ENCODE measurements at regions not wholly inside any gene's neighbourhood (a gene's known extent, or its start where the extent isn't known, plus 50 kb on each side); places are given as distances from the start of the nearest gene placed in this dataset.
A peak's percentile ranks its signal among the peaks of the same experiment; 100 is the strongest.

DNA sequence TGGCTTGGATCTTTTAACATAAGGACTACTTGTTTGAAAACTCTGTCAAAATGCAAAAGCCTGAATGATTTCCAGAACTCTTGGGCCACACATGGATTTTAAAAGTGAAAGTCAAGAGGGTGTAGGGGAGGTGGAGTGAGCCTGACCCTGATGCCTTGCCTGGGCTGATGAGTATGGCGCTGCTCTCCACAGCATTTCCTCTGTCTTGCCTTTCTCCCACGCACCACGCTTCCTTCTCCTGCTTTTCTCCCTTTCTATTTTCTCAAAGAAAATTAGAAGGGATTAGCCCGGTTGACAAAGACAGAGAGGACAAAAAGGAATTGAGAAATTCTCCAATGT lies 207.0 kb upstream of the CCDC68 start:
- no peak for DNase-seq (ENCODE audit: low read depth)

DNA sequence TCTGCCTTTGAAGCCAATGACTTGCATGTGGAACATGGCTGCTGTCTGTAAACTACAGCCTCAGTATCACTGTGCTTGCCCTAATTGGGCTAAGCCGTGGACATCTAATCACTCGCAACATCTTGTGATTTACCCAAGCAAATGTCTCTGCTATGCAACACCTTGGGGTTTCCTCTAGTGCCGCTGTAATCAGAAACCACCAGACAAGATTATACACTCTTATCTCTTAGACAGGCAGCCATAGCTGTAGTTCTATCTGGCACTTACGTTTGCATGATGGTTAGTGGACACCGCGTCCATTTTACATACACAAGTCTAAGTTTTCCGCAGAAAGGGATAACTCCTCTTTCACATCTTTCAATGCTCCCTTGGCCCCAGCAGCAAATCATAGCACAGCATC lies 204.3 kb upstream of the CCDC68 start:
- DNase-seq (ENCODE audit: low read depth), result peak; percentile 51

- no peak for DNase-seq (ENCODE audit: low read depth)
Measured at GRCh38 chr18:55161916-55162315, 202.7 kb upstream of the CCDC68 start.

GRCh38 chr18:55159027-55159426 lies 199.8 kb upstream of the CCDC68 start:
- no peak for DNase-seq (ENCODE audit: low read depth)

DNA sequence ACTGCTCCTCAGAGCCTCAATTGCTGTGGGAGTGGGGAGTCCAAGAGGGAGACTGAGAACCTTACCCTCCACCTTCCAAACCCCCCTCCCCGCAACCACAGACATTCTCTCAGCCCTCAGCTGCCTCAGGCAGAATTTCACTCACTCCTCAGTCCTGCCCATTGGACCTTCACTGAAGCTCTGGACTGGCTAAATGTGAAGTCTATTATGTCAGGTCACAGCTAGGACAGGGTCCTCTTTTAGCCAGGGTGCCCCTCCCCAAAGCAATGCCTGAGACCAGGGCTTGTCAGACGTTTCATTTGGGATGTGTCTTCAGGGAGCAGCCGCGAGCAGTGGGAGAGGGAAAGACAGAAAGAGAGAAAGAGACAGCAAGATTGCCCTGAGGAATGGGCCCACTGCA lies 199.3 kb upstream of the CCDC68 start:
- no peak for DNase-seq (ENCODE audit: low read depth)

DNA sequence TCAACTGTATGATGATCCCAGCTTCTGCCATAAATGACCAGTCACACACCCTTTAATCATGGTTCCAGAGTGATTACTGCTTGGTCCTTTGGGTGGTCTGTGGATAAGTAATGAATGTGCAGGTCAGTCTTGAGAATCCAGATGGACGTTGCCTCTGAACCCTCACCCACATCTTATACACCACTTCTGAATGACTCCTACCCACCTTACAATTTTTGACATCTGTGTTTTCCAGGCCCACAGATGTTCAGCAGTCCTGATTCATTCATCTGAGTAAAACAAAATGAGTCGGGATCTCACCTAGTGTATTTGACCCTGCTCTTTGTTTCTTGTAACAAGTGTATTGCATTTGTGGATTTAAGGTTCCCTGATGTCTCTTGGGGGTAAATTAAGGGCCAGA lies 194.1 kb upstream of the CCDC68 start:
- no peak for DNase-seq (ENCODE audit: low read depth)

- DNase-seq (ENCODE audit: low read depth), result no peak
Measured at GRCh38 chr18:55152801-55153200, 193.5 kb upstream of the CCDC68 start.

GRCh38 chr18:55149994-55150393 lies 190.7 kb upstream of the CCDC68 start:
- DNase-seq (ENCODE audit: low read depth), result no peak

DNA sequence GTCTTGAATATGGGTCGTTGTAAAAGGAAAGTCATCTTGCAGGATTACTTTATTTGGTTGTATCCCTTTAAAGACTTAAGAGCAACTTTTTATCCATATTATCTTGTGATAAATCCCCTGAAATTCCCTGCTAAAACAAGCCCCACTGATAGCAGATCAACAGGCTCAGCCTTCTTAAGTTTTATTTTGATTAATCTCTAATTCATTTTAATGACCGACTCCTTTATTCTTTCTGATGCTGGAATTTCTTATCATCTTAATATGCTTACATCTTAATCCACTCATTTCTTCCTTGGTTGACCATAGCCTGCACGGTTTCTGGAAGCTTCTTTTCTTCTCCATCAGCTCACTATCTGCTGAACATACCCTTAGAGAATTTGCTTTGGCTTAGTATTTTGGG lies 188.5 kb upstream of the CCDC68 start:
- no peak for DNase-seq (ENCODE audit: low read depth)

- DNase-seq (ENCODE audit: low read depth), result no peak
Measured at GRCh38 chr18:55144193-55144930, 185.1 kb upstream of the CCDC68 start.

- no peak for DNase-seq (ENCODE audit: low read depth)
Measured at GRCh38 chr18:55142410-55142809, 183.1 kb upstream of the CCDC68 start.

DNA sequence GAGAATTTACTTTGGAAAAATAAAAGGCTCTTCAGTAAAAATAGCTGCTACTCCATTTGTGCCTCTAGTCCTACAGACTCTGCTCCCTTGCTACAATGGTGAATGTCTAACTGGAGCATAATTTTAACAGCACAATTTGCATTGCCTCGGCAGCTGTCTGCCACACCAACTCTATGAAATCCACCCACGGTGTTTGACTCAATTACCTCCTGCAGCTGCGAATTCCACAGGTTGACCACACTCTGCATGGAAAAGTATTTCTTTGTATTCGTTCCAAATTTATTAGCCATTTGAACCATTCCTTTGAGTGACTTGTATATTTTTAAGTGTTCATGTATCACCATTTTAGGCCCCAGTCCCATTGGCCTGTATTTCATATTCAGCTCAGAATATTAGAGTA lies 182.1 kb upstream of the CCDC68 start:
- no peak for DNase-seq (ENCODE audit: low read depth)

GRCh38 chr18:55139836-55140235 lies 180.6 kb upstream of the CCDC68 start:
- no peak for DNase-seq (ENCODE audit: low read depth)

DNA sequence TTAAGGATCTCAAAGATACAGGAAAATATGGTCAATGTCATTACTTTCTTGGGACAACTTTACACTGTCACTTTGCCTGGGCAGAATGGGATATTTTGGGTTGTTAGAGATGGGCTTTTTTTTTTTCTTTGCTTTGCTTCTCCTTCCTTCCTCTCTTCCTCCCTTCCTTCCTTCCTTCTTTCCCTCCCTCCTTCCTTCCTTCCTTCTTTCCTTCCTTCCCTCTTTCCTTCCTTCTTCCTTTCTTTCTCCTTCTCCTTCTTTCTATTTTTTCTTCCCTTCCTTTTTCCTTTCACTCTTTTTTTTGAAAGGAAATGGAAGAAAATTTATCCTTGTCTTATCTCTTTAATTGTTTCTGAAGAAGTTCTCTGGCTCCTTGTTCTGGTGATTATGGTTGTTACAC lies 180.0 kb upstream of the CCDC68 start:
- DNase-seq (ENCODE audit: low read depth), result no peak

- no peak for DNase-seq (ENCODE audit: low read depth)
Measured at GRCh38 chr18:55138401-55138800, 179.1 kb upstream of the CCDC68 start.

- DNase-seq (ENCODE audit: low read depth), result no peak
Measured at GRCh38 chr18:55137602-55138001, 178.3 kb upstream of the CCDC68 start.

DNA sequence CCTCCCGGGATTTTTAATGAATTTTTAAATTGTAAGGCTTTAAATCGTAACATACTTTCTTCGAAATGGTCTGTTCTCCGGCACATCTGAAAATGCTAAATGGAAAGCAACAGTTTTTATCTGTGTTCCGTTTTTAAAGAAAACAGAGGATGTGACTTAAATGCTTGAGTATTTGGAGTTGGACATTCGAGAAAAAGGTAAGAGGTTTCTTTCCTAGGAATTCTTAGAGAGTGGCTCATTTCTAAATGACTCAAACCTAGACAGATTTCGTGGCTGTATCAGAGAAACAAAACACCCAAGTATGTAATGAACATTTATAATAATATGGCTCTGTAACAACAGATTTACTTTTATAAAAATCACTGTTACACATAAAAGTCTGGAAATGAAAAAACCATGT lies 177.6 kb upstream of the CCDC68 start:
- DNase-seq (ENCODE audit: low read depth), result no peak

GRCh38 chr18:55136258-55136657 lies 177.0 kb upstream of the CCDC68 start:
- no peak for DNase-seq (ENCODE audit: low read depth)

DNA sequence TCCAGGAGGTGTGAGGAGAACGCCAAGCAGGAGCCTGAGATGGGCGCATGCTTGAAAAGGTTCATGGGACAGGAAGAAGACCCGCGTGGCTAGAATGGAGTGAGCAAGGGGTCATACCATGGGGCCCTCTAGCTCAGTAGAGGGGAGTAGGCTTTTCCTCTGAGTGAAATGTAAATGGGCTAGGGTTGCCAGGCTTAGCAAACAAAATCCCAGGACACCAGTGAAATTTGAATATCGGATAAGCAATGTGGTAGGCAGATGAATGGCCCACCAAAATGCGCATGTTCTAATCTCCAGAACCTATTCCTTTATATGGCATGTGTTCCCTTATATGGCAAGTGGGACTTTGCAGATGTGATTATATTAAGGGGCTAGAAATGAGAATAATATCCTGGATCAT lies 174.1 kb upstream of the CCDC68 start:
- no peak for DNase-seq (ENCODE audit: low read depth)

GRCh38 chr18:55128437-55128836 lies 169.2 kb upstream of the CCDC68 start:
- DNase-seq (ENCODE audit: low read depth), result no peak

- no peak for DNase-seq (ENCODE audit: low read depth)
Measured at GRCh38 chr18:55124078-55124763, 165.0 kb upstream of the CCDC68 start.

DNA sequence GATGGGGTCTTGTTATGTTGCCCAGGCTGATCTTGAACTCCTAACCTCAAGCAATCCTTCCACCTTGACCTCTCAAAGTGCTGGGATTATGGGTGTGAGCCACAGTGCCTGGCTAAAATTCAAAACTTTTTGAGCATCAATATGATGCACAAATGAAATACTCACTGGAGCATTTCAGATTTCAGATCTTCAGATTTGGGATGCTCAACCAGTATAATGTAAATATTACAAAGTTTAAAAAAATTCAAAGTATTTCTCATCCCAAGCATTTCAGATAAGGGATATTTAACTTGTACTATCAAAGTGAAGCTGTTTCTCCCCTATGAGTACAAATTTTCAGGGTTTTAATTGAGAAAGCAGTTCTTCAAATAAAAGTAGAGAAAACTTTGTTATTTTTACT lies 164.1 kb upstream of the CCDC68 start:
- no peak for DNase-seq (ENCODE audit: low read depth)

DNA sequence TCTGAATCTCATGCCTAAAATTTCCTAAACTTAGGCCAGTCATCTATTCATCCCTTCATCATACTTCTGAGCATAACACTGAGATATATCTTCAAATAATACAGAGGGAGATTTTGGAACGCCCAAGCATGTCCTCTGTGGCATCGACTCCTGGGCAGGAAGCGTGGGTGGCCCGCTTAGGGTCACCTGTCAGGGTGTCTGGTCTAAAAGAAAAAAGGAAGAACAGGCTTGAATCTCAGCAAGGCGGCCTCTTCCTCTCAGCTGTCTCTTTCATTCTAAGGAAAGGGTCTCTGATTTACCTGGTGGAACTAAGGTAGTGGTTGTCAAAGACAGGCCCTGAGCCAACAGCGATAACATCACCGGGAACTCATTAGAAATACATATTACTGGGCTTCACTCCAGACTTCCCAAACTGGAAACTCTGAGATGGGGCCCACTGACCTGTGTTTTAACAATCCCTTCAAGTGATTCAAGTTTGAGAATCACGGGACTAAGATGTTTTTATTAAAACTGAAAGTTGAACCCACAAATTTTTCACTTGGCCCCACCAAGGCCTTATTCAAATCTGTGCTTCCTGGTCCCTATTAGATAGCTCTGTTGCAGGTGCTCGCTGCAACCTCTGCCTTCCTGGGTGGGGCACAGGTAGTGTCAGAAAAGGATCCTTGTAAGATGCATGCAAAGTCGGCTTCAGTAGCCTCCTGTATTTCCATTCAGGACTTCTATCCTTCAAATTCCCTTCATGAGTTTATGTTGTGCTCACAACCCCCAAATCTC lies 162.3 kb upstream of the CCDC68 start:
- no peak for DNase-seq (ENCODE audit: low read depth)

Measured in CMK (cell line).